Upper lobe of left lung (tissue), 4 donors: ENCODE measurements at regions not wholly inside any gene's neighbourhood (a gene's known extent, or its start where the extent isn't known, plus 50 kb on each side); places are given as distances from the start of the nearest gene placed in this dataset.

Experiments
- CTCF ChIP-seq, 6 experiments: fragments of 450-650 bp in 4 of 6; fragments of 200-600 bp in 2 of 6; sonication (generic) in 2 of 6; IDR thresholded peaks; one replicate each; pipeline ENCODE4 v1.5.1; 2016 to 2019; ENCODE audit warnings: antibody characterized with exemption in 6 of 6
- EP300 ChIP-seq, 4 donors: sonication (generic); formaldehyde crosslinking; IDR thresholded peaks; one replicate each; pipeline ENCODE4 v1.5.1; 2017; ENCODE audit warnings: antibody characterized with exemption in 4 of 4, control low read depth in 2 of 4
- POLR2A ChIP-seq, 4 donors: fragments of 450-650 bp; IDR thresholded peaks; one replicate each; pipeline ENCODE4 v1.5.1; 2016 to 2017; ENCODE audit warnings: antibody characterized with exemption in 4 of 4, mild to moderate bottlenecking in 2 of 4

GRCh38 chr4:24208691-24209090, 318.8 kb upstream of the PPARGC1A start:
- TF ChIP-seq CTCF (IDR thresholded peaks at IDR 0.05) (no peak), EP300 (IDR thresholded peaks at IDR 0.05) (no peak), POLR2A (IDR thresholded peaks at IDR 0.05) (no peak)
